HUES6 (cell line): ENCODE measurements at regions not wholly inside any gene's neighbourhood (a gene's known extent, or its start where the extent isn't known, plus 50 kb on each side); places are given as distances from the start of the nearest gene placed in this dataset.

Experiments used
- H3K27ac ChIP-seq: 2 replicates; pipeline ENCODE4 v1.7.0; 2013; ENCODE audit warnings: low read depth, mild to moderate bottlenecking, low read length, inconsistent platforms
- H3K27me3 ChIP-seq: 2 replicates; pipeline ENCODE4 v1.6.1; 2013; ENCODE audit warnings: low read length; ENCODE audit not compliant: control insufficient read depth, insufficient read depth
- H3K36me3 ChIP-seq: 2 replicates; pipeline ENCODE4 v1.6.1; 2013; ENCODE audit warnings: low read length; ENCODE audit not compliant: control insufficient read depth, insufficient read depth
- H3K4me1 ChIP-seq: 2 replicates; pipeline ENCODE4 v1.6.1; 2013; ENCODE audit warnings: low read length; ENCODE audit not compliant: control insufficient read depth, insufficient read depth
- H3K4me3 ChIP-seq: 2 replicates; pipeline ENCODE4 v1.5.1; 2013; ENCODE audit warnings: low read depth, low read length
- H3K9ac ChIP-seq: one replicate; pipeline ENCODE4 v1.6.1; 2013; ENCODE audit warnings: mild to moderate bottlenecking, low read length
- H3K9me3 ChIP-seq: 2 replicates; pipeline ENCODE4 v1.6.1; 2013; ENCODE audit warnings: low read depth, low read length; ENCODE audit not compliant: control insufficient read depth, insufficient read depth

DNA sequence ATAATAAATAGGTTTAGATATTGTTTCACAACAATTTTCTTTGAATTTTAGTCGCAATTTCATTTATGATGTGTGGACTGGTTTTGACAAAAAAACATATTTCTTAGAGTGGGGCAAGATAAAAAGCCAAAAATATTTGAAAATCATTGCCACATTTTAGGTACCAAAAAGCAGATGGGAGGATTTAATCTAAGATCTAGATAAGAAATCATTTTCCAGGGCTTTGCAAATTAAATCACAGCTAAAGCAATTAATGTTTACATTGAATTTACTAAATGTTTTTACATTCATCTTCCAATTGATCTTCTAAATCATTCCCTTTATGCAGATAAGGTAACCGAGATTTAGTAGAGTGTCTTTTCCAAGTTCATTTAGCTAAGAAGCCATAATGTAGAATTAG is 1386.0 kb upstream of the TENM4 start:
- Histone ChIP-seq H3K4me3 (no peak overlapping the region), H3K36me3 (no peaks in the 10 kb centered on the region), H3K27me3 (no peaks in the 10 kb centered on the region), H3K27ac (no peak overlapping the region), H3K9me3 (no peaks in the 10 kb centered on the region), H3K4me1 (peaks cover 7% of the 10 kb centered on the region; the same call in 1 of the 2 replicates), H3K9ac (no peak overlapping the region)

DNA sequence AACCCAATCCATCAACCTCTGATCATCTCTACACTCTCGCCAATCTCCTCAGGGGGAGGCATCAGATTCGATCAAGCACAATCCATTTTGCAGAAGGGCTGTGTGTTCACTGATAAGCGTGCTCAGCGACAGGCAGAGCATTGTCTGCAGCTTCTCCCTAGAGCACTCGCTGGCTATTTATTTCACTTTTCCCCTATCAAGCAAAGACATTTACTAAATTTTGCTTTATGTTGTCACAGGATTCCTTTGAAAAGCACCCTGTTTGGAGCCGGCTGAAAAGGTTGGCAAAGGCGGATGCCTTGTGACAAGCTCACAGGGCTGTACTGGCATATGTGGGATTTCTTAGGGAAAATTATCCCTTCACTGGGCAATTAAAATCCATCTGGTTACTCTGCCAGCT is 1381.5 kb upstream of the TENM4 start:
- Histone ChIP-seq H3K27ac (no peak overlapping the region), H3K36me3 (no peaks in the 10 kb centered on the region), H3K27me3 (no peaks in the 10 kb centered on the region), H3K4me1 (0 out of 2 replicates have a peak, but pooled peaks cover under 1% of the 10 kb centered on the region), H3K9ac (no peak overlapping the region), H3K9me3 (no peaks in the 10 kb centered on the region), H3K4me3 (no peak overlapping the region)

DNA sequence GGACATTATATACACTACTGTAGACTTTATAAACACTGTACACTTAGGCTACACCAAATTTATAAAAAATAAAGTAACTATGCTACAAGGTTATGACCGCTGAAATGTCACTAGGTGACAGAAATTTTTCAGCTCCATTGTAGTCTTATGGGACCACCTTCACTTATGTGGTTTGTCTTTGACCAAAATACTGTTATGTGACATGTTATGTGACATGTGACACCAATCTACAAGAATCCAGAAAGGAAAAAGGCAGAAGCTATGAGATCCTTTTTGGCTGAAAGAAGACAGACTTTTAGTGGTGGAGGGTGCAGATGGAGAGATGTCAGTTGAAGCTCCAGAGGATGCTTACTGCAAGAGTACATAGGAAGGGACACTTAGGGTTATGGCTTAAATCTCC is 1378.4 kb upstream of the TENM4 start:
- Histone ChIP-seq H3K27me3 (no peaks in the 10 kb centered on the region), H3K4me1 (no peaks in the 10 kb centered on the region), H3K27ac (no peak overlapping the region), H3K9ac (no peak overlapping the region), H3K4me3 (no peak overlapping the region), H3K36me3 (no peaks in the 10 kb centered on the region), H3K9me3 (no peaks in the 10 kb centered on the region)

DNA sequence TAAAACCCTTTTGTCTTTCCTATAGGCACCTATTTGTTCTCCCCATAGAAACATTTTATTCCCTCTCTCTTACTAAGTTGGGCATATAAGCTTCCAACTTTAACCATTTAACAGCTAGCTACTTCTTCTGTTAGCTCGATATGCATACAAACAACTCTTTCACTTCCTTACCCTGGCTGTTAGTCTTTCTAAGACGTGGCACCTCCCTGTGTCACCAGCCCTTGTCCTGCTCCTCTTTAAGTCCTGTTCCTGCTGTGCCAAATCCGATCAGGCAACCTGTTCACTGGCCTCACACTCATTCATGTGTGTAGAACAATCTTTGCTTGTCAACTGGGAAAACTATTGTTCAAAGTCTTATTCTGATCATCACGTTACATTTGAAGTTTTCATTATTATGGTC is 1376.1 kb upstream of the TENM4 start:
- no peak overlapping the region for H3K9ac ChIP-seq
- no peak overlapping the region for H3K4me3 ChIP-seq
- H3K4me1 ChIP-seq = no peaks in the 10 kb centered on the region
- H3K9me3 ChIP-seq = no peaks in the 10 kb centered on the region
- no peaks in the 10 kb centered on the region for H3K36me3 ChIP-seq
- H3K27ac ChIP-seq = no peak overlapping the region
- no peaks in the 10 kb centered on the region for H3K27me3 ChIP-seq

GRCh38 chr11:80816454-80816847 is 1375.6 kb upstream of the TENM4 start:
- H3K36me3 ChIP-seq = no peaks in the 10 kb centered on the region
- H3K27ac ChIP-seq = no peak overlapping the region
- no peaks in the 10 kb centered on the region for H3K27me3 ChIP-seq
- H3K4me1 ChIP-seq = no peaks in the 10 kb centered on the region
- no peak overlapping the region for H3K9ac ChIP-seq
- H3K9me3 ChIP-seq = no peaks in the 10 kb centered on the region
- no peak overlapping the region for H3K4me3 ChIP-seq

- no peaks in the 10 kb centered on the region for H3K9me3 ChIP-seq
- H3K36me3 ChIP-seq = no peaks in the 10 kb centered on the region
- no peaks in the 10 kb centered on the region for H3K27me3 ChIP-seq
- H3K27ac ChIP-seq = no peak overlapping the region
- no peaks in the 10 kb centered on the region for H3K4me1 ChIP-seq
- no peak overlapping the region for H3K4me3 ChIP-seq
- no peak overlapping the region for H3K9ac ChIP-seq
Measured at GRCh38 chr11:80815752-80816453, 1375.1 kb upstream of the TENM4 start.

DNA sequence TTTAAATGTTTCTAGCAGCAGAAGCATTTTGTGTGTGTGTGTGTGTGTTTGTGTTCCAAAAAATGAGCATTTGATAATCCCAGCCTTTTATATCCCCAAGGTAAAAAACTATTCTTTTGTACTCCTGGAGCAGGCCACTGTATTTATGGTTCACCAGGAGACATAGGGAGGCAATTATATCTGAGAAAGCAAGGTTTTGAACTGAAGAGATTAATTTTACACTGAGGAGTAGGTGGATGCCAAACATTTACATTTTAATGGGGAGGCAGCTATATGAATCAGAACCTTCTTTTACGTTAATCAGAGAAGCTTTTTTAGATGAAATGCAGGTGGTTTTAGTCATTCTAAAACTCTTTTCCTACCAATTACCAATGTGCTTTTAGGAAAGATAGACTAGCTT is 1374.0 kb upstream of the TENM4 start:
- Histone ChIP-seq H3K9me3 (no peaks in the 10 kb centered on the region), H3K4me3 (no peak overlapping the region), H3K27me3 (no peaks in the 10 kb centered on the region), H3K9ac (no peak overlapping the region), H3K4me1 (no peaks in the 10 kb centered on the region; the same call in 1 of the 2 replicates), H3K27ac (no peak overlapping the region), H3K36me3 (no peaks in the 10 kb centered on the region)

- Histone ChIP-seq H3K9ac (no peak overlapping the region), H3K36me3 (no peaks in the 10 kb centered on the region), H3K27ac (no peak overlapping the region), H3K4me1 (no peaks in the 10 kb centered on the region; the same call in 1 of the 2 replicates), H3K27me3 (no peaks in the 10 kb centered on the region), H3K9me3 (no peaks in the 10 kb centered on the region), H3K4me3 (no peak overlapping the region)
Measured at GRCh38 chr11:80810695-80811094, 1369.9 kb upstream of the TENM4 start.

DNA sequence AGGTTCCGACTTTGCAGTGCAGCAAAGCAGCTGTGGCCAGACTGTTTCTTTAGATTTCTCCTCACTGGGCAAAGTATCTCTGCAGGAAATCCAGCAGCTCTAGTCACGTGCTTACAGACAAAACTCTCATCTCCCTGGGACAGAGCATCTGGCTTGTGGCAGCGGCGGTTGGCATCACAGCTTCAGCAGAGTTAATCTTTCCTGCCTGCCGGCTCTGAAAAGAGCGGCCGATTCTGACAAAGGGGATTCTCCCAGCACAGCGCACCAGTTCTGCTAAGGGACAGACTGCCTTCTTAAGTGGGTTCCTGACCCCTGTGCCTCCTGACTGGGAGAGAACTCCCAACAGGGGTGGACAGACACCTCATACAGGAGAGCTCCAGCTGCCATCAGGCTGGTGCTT is 1357.3 kb upstream of the TENM4 start:
- no peaks in the 10 kb centered on the region for H3K36me3 ChIP-seq
- H3K27ac ChIP-seq = no peak overlapping the region
- H3K9ac ChIP-seq = no peak overlapping the region
- no peaks in the 10 kb centered on the region for H3K4me1 ChIP-seq
- H3K9me3 ChIP-seq = peaks cover 3% of the 10 kb centered on the region; the same call in 1 of the 2 replicates
- no peak overlapping the region for H3K4me3 ChIP-seq
- no peaks in the 10 kb centered on the region for H3K27me3 ChIP-seq

DNA sequence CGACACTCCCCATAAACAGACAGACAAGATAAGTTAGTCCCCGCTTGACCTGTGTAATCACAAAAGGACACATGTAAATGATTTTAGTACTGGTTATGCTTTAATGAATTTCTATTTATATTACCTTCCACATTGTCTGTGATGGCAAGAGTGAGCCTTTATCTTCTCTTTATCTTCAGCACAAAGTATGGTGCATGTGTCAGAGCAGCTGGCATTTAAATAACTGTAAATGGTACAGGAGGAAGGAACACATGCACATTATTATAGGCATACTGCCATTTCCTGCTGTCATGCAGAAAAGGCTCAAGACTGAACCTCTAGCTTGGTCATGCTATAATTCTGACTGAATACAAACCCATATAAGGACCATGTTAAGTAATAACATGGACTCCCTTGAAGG is 1342.7 kb upstream of the TENM4 start:
- H3K27me3 ChIP-seq = no peaks in the 10 kb centered on the region
- H3K36me3 ChIP-seq = no peaks in the 10 kb centered on the region
- H3K27ac ChIP-seq = no peak overlapping the region
- H3K4me3 ChIP-seq = no peak overlapping the region
- no peak overlapping the region for H3K9ac ChIP-seq
- H3K4me1 ChIP-seq = peaks cover 26% of the 10 kb centered on the region
- no peaks in the 10 kb centered on the region for H3K9me3 ChIP-seq

DNA sequence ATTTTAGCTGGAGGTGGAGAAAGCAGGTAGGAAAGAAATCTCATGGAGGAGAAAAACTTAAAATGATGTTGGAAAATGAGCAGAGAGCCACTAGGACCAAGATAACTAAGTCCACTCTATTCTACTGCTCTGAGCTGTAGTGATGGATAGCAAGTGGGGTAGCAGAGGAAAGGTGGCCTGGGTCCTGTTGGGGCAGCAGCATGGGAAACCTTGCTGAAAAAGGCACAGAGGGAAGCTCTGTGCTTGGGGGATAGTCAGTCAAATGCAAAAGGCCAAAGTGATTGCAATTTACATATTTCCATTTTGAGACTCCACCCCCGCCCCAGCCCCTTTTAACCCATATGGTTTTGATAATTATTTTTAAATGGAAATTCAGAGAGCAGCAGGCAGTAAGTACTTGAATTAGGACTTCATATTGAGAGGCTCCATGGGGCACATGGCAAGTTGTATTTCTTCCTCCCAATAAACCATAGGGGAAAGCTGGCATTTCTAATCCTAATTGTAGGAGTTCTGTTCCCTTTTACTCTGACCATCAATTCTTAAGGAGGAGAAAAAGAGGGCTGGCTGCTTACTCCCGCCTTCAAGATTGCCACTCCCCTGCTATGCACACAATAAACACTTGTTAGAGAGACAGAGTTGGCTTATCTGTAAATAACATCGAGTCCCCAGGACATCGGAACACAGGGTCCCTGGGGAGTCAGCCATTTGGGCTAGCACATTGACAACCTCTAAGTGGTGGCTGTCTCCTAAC is 1341.5 kb upstream of the TENM4 start:
- no peak overlapping the region for H3K9ac ChIP-seq
- H3K4me1 ChIP-seq = peaks cover 32% of the 10 kb centered on the region
- H3K9me3 ChIP-seq = no peaks in the 10 kb centered on the region
- H3K27me3 ChIP-seq = no peaks in the 10 kb centered on the region
- H3K4me3 ChIP-seq = 0 out of 2 replicates have a peak overlapping the region, but pooled peaks have one; percentile 2
- H3K27ac ChIP-seq = no peak overlapping the region
- no peaks in the 10 kb centered on the region for H3K36me3 ChIP-seq
